ENCODE measurements at regions not wholly inside any gene's neighbourhood (a gene's known extent, or its start where the extent isn't known, plus 50 kb on each side); places are given as distances from the start of the nearest gene placed in this dataset.

DNA sequence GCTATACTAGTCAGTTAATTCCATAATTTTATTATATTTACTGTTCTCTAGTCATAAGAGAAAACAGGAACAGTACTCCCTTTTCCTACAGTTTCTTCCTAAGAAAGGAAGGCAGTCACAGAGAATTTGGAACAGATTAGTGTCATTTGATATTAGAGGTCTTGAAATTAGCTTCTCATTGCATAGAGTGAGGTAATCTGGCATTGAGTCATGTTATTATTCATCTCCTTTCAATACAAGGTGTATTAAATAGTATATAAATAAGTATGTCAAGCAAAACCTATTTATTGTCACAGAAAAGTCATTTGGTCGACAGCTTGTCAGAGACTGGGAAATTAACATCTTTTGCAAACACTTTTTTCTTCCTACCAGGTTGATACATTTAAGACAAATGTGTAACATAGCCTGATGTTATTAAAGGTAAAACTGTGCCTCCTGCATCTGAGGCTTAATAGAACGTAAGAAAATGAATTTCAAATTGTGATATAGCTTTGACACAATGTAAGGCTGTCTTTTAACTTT, 753.1 kb upstream of the FRG1 start:
- TF ChIP-seq MZF1 (tag by site-specific recombination; IDR thresholded peaks at IDR 0.05; ENCODE audit: borderline replicate concordance) (no peak), KLF1 (tag by site-specific recombination; IDR thresholded peaks at IDR 0.05) (no peak), GLI4 (tag by site-specific recombination; IDR thresholded peaks at IDR 0.05) (no peak), SP2 (tag by site-specific recombination; IDR thresholded peaks at IDR 0.05) (no peak), ZNF202 (tag by site-specific recombination; IDR thresholded peaks at IDR 0.05; ENCODE audit: borderline replicate concordance) (no peak), ZNF792 (tag by site-specific recombination; IDR thresholded peaks at IDR 0.05) (no peak)
- TF ChIP-seq, protein P1, sequence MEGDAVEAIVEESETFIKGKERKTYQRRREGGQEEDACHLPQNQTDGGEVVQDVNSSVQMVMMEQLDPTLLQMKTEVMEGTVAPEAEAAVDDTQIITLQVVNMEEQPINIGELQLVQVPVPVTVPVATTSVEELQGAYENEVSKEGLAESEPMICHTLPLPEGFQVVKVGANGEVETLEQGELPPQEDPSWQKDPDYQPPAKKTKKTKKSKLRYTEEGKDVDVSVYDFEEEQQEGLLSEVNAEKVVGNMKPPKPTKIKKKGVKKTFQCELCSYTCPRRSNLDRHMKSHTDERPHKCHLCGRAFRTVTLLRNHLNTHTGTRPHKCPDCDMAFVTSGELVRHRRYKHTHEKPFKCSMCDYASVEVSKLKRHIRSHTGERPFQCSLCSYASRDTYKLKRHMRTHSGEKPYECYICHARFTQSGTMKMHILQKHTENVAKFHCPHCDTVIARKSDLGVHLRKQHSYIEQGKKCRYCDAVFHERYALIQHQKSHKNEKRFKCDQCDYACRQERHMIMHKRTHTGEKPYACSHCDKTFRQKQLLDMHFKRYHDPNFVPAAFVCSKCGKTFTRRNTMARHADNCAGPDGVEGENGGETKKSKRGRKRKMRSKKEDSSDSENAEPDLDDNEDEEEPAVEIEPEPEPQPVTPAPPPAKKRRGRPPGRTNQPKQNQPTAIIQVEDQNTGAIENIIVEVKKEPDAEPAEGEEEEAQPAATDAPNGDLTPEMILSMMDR (tag by site-specific recombination; IDR thresholded peaks at IDR 0.05): no peak
- TF ChIP-seq, protein P2, sequence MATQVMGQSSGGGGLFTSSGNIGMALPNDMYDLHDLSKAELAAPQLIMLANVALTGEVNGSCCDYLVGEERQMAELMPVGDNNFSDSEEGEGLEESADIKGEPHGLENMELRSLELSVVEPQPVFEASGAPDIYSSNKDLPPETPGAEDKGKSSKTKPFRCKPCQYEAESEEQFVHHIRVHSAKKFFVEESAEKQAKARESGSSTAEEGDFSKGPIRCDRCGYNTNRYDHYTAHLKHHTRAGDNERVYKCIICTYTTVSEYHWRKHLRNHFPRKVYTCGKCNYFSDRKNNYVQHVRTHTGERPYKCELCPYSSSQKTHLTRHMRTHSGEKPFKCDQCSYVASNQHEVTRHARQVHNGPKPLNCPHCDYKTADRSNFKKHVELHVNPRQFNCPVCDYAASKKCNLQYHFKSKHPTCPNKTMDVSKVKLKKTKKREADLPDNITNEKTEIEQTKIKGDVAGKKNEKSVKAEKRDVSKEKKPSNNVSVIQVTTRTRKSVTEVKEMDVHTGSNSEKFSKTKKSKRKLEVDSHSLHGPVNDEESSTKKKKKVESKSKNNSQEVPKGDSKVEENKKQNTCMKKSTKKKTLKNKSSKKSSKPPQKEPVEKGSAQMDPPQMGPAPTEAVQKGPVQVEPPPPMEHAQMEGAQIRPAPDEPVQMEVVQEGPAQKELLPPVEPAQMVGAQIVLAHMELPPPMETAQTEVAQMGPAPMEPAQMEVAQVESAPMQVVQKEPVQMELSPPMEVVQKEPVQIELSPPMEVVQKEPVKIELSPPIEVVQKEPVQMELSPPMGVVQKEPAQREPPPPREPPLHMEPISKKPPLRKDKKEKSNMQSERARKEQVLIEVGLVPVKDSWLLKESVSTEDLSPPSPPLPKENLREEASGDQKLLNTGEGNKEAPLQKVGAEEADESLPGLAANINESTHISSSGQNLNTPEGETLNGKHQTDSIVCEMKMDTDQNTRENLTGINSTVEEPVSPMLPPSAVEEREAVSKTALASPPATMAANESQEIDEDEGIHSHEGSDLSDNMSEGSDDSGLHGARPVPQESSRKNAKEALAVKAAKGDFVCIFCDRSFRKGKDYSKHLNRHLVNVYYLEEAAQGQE (tag by site-specific recombination; IDR thresholded peaks at IDR 0.05): no peak
